Activated CD4-positive, alpha-beta T cell treated with anti-CD3 and anti-CD28 coated beads, Interleukin-2, amount 10 ng/mL, durations not matched to agents 7 days and 5 days (primary cell): ENCODE measurements at regions not wholly inside any gene's neighbourhood (a gene's known extent, or its start where the extent isn't known, plus 50 kb on each side); places are given as distances from the start of the nearest gene placed in this dataset.
"Not testable (repeated sequence)": the region's sequence is repeated elsewhere in the genome, so short reads cannot be mapped to it uniquely, and the experiment has no call there.

Experiments
- CTCF ChIA-PET: fragments of 350-600 bp; sonication (Branson Sonifier 250); formaldehyde crosslinking; loops from one replicate; lab custom pipeline; 2021; ENCODE audit warnings: antibody characterized with exemption; lab: Charles Lee
- POLR2A ChIA-PET: fragments of 350-600 bp; sonication (Branson Sonifier 250); formaldehyde crosslinking; loops from one replicate; lab custom pipeline; 2021; ENCODE audit warnings: antibody characterized with exemption; lab: Charles Lee
- DNase-seq: peaks from one replicate; pipeline ENCODE4 v3.0.0-alpha.2; 2020
- H3K27ac Mint-ChIP-seq: one replicate; pipeline ENCODE4 v1.8.0; 2021; ENCODE audit warnings: mild to moderate bottlenecking, moderate library complexity, mixed read lengths
- H3K27me3 Mint-ChIP-seq: one replicate; pipeline ENCODE4 v1.8.0; 2021; ENCODE audit warnings: mixed read lengths
- H3K36me3 Mint-ChIP-seq: one replicate; pipeline ENCODE4 v1.8.0; 2021; ENCODE audit warnings: low read depth, mixed read lengths
- H3K4me1 Mint-ChIP-seq: one replicate; pipeline ENCODE4 v1.8.0; 2021; ENCODE audit warnings: mixed read lengths
- H3K4me3 Mint-ChIP-seq: one replicate; pipeline ENCODE4 v1.8.0; 2021; ENCODE audit warnings: mild to moderate bottlenecking, moderate library complexity, mixed read lengths
- H3K9me3 Mint-ChIP-seq: one replicate; pipeline ENCODE4 v1.8.0; 2021; ENCODE audit warnings: mixed read lengths

DNA sequence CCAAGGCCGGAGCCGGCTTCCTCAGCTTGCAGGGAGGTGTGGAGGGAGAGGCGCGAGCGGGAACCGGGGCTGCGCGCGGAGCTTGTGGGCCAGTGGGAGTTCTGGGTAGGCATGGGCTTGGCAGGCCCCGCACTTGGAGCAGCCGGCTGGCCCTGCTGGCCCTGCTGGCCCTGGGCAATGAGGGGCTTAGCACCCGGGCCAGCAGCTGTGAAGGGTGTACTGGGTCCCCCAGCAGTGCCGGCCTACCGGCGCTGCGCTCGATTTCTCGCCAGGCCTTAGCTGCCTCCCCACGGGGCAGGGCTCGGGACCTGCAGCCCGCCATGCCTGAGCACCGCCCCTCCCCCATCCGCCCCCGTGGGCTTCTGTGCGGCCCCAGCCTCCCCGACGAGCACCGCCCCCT lies 95.1 kb upstream of the TAS2R1 start:
- H3K4me1 Mint-ChIP-seq, DNase-seq, H3K27me3 Mint-ChIP-seq, POLR2A ChIA-PET, H3K4me3 Mint-ChIP-seq, H3K36me3 Mint-ChIP-seq, H3K9me3 Mint-ChIP-seq, CTCF ChIA-PET, H3K27ac Mint-ChIP-seq: not testable (repeated sequence)

DNA sequence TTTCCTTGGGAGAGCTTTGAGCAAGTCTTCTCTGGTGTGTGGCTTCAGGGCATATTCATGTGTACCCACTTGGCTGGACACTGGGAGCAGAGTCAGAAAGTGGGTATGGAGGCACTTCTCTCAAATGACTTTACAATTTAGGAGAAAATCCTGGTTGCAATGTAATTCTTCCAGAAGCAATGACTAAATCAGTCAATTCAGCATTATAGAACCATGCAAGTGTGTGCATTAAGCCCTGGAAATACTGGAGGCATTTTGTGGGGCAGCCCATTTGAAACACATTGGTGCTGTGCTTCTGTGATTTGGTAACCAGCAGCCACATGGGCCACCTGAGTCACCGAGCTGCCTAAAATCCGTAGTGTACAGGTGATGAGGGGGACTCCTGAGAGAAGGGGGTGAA lies 94.6 kb upstream of the TAS2R1 start:
- Mint-ChIP-seq H3K4me3 (no peak overlapping the region), H3K4me1 (no peaks in the 10 kb centered on the region)
- POLR2A ChIA-PET = no interaction called here

DNA sequence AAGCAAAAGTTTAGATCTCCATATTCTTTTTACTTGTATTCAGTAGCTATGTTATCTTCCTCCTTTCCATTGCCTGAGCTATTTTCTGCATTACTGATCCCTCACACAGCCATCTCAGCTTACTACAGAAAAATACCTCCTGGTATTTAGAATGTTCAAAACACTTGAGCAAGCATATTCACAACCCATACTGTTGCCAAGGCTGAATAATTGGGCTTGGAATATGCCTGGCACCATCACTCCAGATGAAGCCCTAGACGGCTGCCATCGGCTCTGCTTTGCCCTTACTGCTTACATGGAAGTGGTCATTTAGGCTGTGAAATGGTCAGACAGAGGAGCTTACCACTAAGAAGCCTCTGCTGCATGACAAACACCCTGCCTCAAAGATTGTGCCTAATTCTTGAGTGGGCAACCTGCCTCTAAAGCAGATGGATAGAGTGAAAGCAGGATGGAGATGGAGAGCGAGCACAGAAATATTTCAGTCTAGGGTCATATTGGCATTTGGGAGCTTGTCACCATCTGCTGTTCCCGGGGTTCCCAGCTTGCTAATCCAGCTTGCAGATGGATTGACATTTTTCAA lies 92.5 kb upstream of the TAS2R1 start:
- DNase-seq = no peak
- H3K27me3 Mint-ChIP-seq = no peaks in the 10 kb centered on the region
- ChIA-PET POLR2A (no interaction called here), CTCF (no interaction called here)
- H3K4me1 Mint-ChIP-seq = no peaks in the 10 kb centered on the region
- no peaks in the 10 kb centered on the region for H3K36me3 Mint-ChIP-seq
- H3K27ac Mint-ChIP-seq = no peak overlapping the region
- H3K9me3 Mint-ChIP-seq = peaks cover 8% of the 10 kb centered on the region
- H3K4me3 Mint-ChIP-seq = no peak overlapping the region

More for the DNA sequence above, 94.6 kb upstream of the TAS2R1 start:
- Mint-ChIP-seq H3K9me3 (peaks cover 8% of the 10 kb centered on the region), H3K27ac (no peak overlapping the region), H3K27me3 (no peaks in the 10 kb centered on the region), H3K36me3 (no peaks in the 10 kb centered on the region)
- DNase-seq = no peak
- CTCF ChIA-PET = no interaction called here

DNA sequence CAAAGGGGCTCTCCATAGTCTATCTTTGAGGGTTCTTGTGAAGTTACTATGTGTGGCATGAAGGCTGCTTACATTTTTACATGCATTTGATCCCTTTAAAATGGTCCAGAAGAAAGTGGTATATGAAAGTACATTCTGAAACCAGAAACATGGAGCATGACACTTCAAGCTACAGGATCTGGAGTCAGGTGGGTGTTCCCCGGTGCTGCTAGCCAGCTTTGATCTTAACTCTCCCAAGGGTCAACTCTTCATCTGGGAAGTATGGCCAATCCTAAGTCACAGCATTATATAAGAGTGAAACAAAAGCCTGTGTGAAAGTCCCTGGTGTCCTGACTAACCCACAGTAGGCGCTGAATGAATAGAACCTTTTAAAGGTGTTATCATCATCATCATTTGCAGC lies 91.0 kb upstream of the TAS2R1 start:
- Mint-ChIP-seq H3K27ac (no peak overlapping the region), H3K4me3 (no peak overlapping the region), H3K4me1 (no peaks in the 10 kb centered on the region), H3K27me3 (no peaks in the 10 kb centered on the region), H3K9me3 (peaks cover 7% of the 10 kb centered on the region), H3K36me3 (no peaks in the 10 kb centered on the region)
- CTCF ChIA-PET = no interaction called here
- POLR2A ChIA-PET = no interaction called here
- no peak for DNase-seq

DNA sequence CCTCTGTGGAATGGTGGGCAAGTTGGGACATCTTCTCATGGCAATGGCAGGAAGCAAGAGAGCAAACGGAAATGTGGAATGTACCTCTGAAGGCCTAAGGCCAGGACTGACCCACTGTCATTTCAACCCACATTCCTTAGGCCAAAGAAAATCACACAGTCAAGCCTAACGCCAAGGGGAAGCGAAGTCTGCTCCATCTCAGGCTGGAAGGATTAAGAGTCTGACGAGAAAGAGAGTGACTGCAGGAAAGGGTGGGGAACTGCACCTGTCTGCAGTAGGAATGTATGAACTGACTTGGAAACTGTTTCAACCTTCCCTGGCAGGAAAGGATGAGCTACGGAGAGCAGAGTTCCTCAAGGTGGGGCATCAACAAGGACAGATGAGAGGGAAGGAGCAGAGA lies 90.2 kb upstream of the TAS2R1 start:
- Mint-ChIP-seq H3K27ac (no peak overlapping the region), H3K36me3 (no peaks in the 10 kb centered on the region)
- CTCF ChIA-PET = no interaction called here

DNA sequence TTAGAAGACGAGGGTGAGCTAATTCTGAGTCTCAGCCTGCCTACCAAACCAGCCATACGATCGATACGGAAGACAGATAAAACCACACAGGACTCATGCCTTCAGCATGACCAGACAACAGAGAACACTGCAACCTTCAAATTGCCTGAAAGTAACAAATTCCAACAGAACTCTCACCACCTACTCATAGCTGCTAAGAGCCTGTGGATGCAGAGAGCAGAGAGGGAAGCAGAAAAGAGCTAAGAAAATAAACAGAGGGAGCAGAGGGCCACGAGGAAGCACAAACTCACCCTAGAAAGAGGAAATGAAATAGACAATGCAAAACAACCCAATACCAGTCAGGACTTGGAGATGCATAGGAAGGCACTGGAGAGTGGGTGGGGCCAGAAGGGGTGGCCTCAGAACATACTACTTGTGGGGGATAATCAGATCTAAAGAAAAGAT lies 86.7 kb upstream of the TAS2R1 start:
- Mint-ChIP-seq H3K36me3 (no peaks in the 10 kb centered on the region), H3K4me3 (no peak overlapping the region), H3K9me3 (no peaks in the 10 kb centered on the region), H3K27ac (no peak overlapping the region), H3K27me3 (no peaks in the 10 kb centered on the region), H3K4me1 (no peaks in the 10 kb centered on the region)
- ChIA-PET POLR2A (no interaction called here), CTCF (no interaction called here)
- no peak for DNase-seq

More for the DNA sequence above, 90.2 kb upstream of the TAS2R1 start:
- POLR2A ChIA-PET = no interaction called here
- peaks cover 7% of the 10 kb centered on the region for H3K9me3 Mint-ChIP-seq
- no peaks in the 10 kb centered on the region for H3K27me3 Mint-ChIP-seq
- H3K4me3 Mint-ChIP-seq = no peak overlapping the region
- DNase-seq = no peak
- no peaks in the 10 kb centered on the region for H3K4me1 Mint-ChIP-seq

DNA sequence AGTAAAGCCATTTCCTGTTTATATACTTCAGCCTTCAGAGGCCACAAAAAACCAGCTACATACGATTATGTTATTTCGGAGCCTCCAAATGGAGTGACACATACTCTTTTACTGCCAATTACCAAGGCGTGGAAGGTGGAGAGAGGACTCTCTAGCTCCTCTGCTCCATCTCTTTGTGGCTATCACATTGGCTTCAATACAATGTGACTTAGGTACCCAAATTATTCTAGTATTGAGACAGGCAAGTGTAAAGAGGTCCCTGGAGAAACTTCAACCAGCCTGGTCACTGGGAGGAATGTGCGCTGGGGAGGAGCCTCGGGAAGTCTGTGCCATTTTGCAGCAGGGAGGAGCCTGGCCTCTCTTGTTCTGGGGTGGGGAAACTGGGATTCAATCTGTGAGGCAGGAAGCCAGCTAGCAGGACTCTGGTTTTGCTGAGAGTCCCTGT lies 85.8 kb upstream of the TAS2R1 start:
- Mint-ChIP-seq H3K9me3 (no peaks in the 10 kb centered on the region), H3K27ac (no peak overlapping the region), H3K36me3 (no peaks in the 10 kb centered on the region), H3K4me3 (no peak overlapping the region), H3K27me3 (no peaks in the 10 kb centered on the region), H3K4me1 (no peaks in the 10 kb centered on the region)
- no peak for DNase-seq
- ChIA-PET POLR2A (no interaction called here), CTCF (no interaction called here)

DNA sequence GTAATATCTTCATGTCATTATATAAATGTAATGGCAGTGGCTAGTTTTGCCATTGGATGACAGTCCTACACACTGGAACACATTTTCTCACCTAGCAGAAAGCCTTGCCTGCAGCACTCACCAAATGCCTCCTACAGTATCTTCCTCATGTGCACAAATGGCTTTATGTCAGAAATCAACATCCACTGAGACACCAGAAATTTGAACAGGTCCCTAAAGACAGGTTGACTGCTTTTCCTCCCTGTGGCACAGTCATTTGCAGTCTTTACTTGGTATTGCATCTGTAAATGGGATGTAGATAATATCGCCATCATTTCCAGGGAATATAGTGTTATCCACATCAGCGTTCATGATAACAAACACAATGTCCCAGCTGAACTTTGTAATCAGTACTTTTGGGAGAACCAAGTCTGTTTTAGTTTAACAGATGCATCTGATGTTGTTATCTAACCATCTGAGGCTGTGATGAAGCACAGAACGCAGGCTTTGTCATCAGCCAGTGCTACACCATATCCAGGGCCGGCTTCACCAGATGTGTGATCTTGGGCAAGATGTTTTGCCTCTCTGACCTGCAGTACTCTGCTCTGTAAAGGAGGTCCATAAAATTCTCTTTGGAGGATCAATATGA lies 83.9 kb upstream of the TAS2R1 start:
- no peaks in the 10 kb centered on the region for H3K27me3 Mint-ChIP-seq
- H3K36me3 Mint-ChIP-seq = no peaks in the 10 kb centered on the region
- ChIA-PET CTCF (no interaction called here), POLR2A (no interaction called here)
- H3K4me1 Mint-ChIP-seq = no peaks in the 10 kb centered on the region
- no peak overlapping the region for H3K27ac Mint-ChIP-seq
- H3K9me3 Mint-ChIP-seq = no peaks in the 10 kb centered on the region
- no peak overlapping the region for H3K4me3 Mint-ChIP-seq
- DNase-seq = no peak

DNA sequence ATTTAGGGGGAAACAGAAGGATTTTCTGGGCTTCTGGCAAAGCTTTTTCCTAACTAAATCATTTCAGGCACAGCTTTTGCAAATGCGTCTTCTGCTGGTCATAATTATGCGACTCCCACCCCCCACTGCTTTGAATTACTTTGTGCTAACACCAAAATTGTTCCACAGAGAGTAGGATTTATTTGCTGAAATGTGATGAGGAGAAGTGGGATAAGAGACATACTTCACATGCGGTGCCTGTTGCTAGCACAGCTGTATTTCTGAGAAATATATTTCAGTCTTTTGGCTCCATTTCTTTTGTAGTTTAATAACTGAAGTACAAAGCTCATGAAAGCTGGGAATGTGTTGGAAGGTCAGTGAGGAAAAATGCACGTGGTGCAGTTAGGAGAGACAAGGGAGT lies 83.2 kb upstream of the TAS2R1 start:
- Mint-ChIP-seq H3K4me3 (no peak overlapping the region), H3K27me3 (no peaks in the 10 kb centered on the region), H3K36me3 (no peaks in the 10 kb centered on the region), H3K4me1 (no peaks in the 10 kb centered on the region), H3K9me3 (no peaks in the 10 kb centered on the region), H3K27ac (no peak overlapping the region)
- CTCF ChIA-PET = no interaction called here
- POLR2A ChIA-PET = no interaction called here
- no peak for DNase-seq

DNA sequence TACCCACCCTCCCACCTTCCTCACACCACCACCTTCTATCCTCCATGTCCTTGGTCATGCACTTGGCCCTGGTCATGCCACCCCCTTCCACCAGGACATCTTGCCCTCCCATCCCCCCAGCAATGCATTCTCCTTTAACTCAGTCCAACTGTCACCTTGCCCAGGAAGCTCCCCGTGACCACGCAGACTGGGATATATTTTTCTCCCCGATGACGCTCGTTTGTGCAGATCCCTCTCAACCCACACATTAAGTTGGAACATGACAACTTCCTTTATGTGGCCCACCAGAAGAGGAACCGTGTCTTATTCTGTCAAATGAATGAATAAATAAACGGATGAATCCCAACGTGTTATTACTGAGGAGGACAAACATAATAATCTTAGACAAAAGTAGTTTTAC lies 82.8 kb upstream of the TAS2R1 start:
- Mint-ChIP-seq H3K36me3 (no peaks in the 10 kb centered on the region), H3K4me3 (no peak overlapping the region), H3K9me3 (no peaks in the 10 kb centered on the region), H3K4me1 (no peaks in the 10 kb centered on the region), H3K27ac (no peak overlapping the region), H3K27me3 (no peaks in the 10 kb centered on the region)
- no peak for DNase-seq
- ChIA-PET CTCF (no interaction called here), POLR2A (no interaction called here)

DNA sequence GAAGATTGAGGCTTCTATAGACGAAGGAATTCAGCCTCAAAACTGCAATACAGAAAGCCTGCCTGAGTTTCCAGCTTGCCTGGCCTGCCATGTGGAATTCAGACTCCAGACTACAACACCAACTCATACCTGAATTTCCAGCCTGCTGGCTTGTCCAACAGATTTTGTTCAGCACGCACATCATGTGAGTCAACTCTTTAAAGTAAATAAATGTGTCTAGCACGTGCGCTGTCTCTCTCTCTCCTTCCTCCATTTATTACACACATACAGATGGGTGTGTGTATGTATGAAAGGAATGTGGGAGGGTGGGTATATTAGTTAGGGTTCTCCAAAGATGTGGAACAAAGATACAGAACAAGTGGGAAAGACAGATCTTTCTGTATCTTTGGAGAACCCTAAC lies 82.4 kb upstream of the TAS2R1 start:
- Mint-ChIP-seq H3K36me3 (no peaks in the 10 kb centered on the region), H3K4me3 (no peak overlapping the region), H3K27ac (no peak overlapping the region), H3K4me1 (no peaks in the 10 kb centered on the region), H3K27me3 (no peaks in the 10 kb centered on the region), H3K9me3 (no peaks in the 10 kb centered on the region)
- ChIA-PET CTCF (no interaction called here), POLR2A (no interaction called here)
- DNase-seq = no peak

DNA sequence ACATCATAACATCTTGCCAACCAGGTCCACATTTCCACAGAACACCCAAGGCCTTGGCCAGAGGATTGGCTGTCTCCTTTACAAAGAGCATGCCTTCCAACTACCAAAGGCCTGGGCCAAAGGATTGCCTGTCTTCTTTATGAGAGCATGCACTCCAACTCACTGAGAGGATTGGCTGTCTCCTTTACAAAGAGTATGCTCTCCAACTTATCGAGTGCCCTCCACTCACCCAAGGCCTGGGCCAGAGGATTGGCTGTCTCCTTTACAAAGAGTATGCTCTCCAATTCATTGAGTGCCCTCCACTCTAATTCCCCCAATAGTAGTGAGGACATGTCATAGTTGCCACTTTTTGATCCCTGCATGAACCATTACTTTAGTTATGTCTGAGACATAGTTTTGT lies 79.9 kb upstream of the TAS2R1 start:
- Mint-ChIP-seq H3K9me3 (no peaks in the 10 kb centered on the region), H3K27ac (no peak overlapping the region), H3K27me3 (no peaks in the 10 kb centered on the region), H3K4me3 (no peak overlapping the region), H3K36me3 (no peaks in the 10 kb centered on the region), H3K4me1 (no peaks in the 10 kb centered on the region)
- ChIA-PET CTCF (no interaction called here), POLR2A (no interaction called here)
- DNase-seq = no peak

DNA sequence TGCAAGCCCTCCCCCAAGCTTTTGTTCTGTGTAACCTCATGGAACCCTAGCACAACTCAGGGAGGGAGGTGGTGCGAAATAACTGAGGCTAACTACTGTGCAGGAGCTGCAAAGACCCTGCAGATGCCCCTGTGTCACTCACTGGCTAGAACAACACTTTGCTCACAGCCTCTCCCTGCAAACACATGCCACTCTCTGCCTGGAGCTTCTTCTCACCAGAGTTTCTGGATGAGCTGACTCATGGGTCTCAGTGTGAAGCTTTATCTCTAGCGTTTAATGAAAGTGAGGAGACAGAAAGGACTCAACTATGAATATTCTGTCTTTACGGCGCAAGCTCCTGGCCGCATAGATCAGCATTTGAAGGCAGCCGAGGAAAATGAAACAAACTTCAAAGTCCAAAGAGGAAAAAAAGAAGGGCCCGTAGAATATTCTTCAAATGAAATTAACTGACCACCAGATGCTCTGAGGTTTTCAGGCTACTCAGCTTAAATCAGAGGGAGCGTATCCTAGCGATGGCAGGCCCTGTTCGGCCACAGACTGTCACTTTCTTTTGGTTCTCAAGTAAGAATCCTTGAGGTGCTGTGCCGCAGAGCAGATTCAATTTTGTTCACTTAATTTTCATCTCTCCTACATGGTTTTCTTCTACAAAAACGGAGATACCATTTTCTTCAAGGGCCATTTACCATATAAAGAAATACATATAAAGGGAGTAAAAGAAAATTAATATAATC lies 77.7 kb upstream of the TAS2R1 start:
- ChIA-PET CTCF (interaction anchor here (0.6 kb wide), 1 partner anchor 88 kb away, joined by 4 read pairs; no protein-coding TSS in a partner anchor), POLR2A (no interaction called here)
- H3K4me3 Mint-ChIP-seq = no peak overlapping the region

More for the DNA sequence above, 77.7 kb upstream of the TAS2R1 start:
- Mint-ChIP-seq H3K27ac (no peak overlapping the region), H3K27me3 (no peaks in the 10 kb centered on the region), H3K4me1 (no peaks in the 10 kb centered on the region), H3K36me3 (no peaks in the 10 kb centered on the region), H3K9me3 (no peaks in the 10 kb centered on the region)
- no peak for DNase-seq
